Neural crest cell (in vitro differentiated cells): ENCODE measurements at regions not wholly inside any gene's neighbourhood (a gene's known extent, or its start where the extent isn't known, plus 50 kb on each side); places are given as distances from the start of the nearest gene placed in this dataset.

Experiments
- DNase-seq: peaks from one replicate; pipeline ENCODE4 v3.0.0; 2021; ENCODE audit warnings: low read depth, mixed read lengths, low spot score
- H3K27ac Mint-ChIP-seq: one replicate; pipeline ENCODE4 v1.8.0; 2021; ENCODE audit warnings: mild to moderate bottlenecking, mixed read lengths; ENCODE audit not compliant: unreplicated experiment
- H3K27me3 Mint-ChIP-seq: 2 replicates; pipeline ENCODE4 v1.8.0; 2021; ENCODE audit warnings: low read depth, mild to moderate bottlenecking, mixed read lengths
- H3K36me3 Mint-ChIP-seq: 2 replicates; pipeline ENCODE4 v1.8.0; 2021; ENCODE audit warnings: low read depth, mild to moderate bottlenecking, mixed read lengths
- H3K4me1 Mint-ChIP-seq: 2 replicates; pipeline ENCODE4 v1.8.0; 2021; ENCODE audit warnings: mixed read lengths
- H3K4me3 Mint-ChIP-seq: one replicate; pipeline ENCODE4 v1.8.0; 2021; ENCODE audit warnings: mild to moderate bottlenecking, mixed read lengths
- H3K9me3 Mint-ChIP-seq: 2 replicates; pipeline ENCODE4 v1.8.0; 2021; ENCODE audit warnings: mixed read lengths
- TF ChIP-seq, protein P1 (sequence below): fragments of 200-600 bp; sonication (generic); conservative IDR thresholded peaks from 2 replicates; pipeline ENCODE4 v1.5.0; 2021; ENCODE audit warnings: antibody characterized with exemption, mild to moderate bottlenecking

DNA sequence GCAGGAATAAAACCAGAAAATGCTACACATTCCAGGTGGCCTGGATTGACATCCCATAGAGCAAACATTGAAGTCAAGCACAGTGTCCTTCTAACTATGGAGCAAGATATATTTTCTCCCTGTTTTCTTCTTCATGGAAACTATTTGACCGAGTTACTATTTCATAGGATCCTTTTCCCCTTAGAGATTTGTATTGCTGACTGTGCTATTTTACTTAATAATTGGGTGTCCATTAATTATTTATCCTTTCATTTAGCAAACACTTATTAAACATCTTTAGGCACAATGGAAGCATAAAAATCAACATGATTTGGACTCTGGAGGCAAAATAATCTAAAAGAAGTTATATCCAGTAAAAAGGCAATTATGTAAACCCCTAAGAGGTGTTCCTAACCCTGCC is 782.8 kb upstream of the ACVR2A start:
- TF ChIP-seq, protein P1, sequence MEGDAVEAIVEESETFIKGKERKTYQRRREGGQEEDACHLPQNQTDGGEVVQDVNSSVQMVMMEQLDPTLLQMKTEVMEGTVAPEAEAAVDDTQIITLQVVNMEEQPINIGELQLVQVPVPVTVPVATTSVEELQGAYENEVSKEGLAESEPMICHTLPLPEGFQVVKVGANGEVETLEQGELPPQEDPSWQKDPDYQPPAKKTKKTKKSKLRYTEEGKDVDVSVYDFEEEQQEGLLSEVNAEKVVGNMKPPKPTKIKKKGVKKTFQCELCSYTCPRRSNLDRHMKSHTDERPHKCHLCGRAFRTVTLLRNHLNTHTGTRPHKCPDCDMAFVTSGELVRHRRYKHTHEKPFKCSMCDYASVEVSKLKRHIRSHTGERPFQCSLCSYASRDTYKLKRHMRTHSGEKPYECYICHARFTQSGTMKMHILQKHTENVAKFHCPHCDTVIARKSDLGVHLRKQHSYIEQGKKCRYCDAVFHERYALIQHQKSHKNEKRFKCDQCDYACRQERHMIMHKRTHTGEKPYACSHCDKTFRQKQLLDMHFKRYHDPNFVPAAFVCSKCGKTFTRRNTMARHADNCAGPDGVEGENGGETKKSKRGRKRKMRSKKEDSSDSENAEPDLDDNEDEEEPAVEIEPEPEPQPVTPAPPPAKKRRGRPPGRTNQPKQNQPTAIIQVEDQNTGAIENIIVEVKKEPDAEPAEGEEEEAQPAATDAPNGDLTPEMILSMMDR, result no peak
- peaks cover 8% of the 10 kb centered on the region for H3K4me1 Mint-ChIP-seq
- H3K4me3 Mint-ChIP-seq, result no peak overlapping the region
- no peak for DNase-seq
- no peaks in the 10 kb centered on the region for H3K36me3 Mint-ChIP-seq
- H3K27me3 Mint-ChIP-seq, result no peaks in the 10 kb centered on the region
- H3K27ac Mint-ChIP-seq, result no peak overlapping the region
- H3K9me3 Mint-ChIP-seq, result peaks cover 8% of the 10 kb centered on the region

DNA sequence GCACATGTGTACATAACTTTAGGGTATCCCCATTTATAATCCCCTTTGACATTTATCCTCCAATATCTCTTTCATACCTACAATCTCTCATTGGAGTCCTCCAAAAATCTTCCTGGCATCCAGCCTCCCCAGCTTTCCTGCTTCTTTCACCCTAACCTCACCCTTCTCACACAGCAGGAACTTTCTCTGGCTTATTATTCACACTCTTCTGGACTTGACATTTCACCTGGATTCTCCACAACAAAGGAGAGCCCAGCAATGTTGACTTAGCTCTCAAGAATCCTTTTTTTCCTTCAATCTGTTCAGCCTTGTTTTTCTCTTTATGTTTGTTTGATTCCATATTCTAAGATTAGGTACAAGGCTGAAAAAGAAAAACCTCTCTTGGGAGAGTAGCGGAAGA is 783.6 kb upstream of the ACVR2A start:
- no peak for DNase-seq
- H3K9me3 Mint-ChIP-seq, result peaks cover 8% of the 10 kb centered on the region
- H3K36me3 Mint-ChIP-seq, result no peaks in the 10 kb centered on the region
- no peaks in the 10 kb centered on the region for H3K27me3 Mint-ChIP-seq
- TF ChIP-seq, protein P1, result no peak
- H3K4me1 Mint-ChIP-seq, result peaks cover 8% of the 10 kb centered on the region
- H3K4me3 Mint-ChIP-seq, result no peak overlapping the region
- no peak overlapping the region for H3K27ac Mint-ChIP-seq

DNA sequence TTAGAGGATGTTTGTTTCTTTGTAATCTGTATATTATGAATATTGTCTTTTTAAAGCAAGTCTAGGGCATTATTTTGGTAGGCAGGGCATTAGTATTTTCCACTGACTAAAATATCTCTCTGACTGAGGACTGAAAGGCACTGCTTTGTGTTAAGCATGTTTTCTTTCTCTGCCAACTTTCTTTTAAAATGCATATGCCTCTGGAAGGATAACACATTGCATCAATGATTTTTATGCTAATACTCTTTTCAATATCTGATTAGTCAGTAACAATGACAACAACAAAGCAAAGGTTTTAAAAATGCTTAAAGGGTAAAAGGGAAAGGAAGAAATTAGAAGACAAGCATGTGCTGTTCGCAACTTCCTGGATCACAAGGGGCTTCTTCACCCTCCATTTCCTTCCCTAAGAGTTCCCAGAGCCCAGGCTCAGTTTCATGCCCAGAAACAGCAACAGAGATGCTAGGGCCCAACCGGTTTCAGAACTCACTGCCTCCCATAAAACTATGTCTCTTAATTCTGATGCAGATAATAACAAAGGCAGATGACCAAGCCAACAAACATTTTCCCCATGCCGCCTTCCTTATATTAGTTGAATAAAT is 786.8 kb upstream of the ACVR2A start:
- no peaks in the 10 kb centered on the region for H3K27me3 Mint-ChIP-seq
- peaks cover 3% of the 10 kb centered on the region for H3K36me3 Mint-ChIP-seq
- H3K9me3 Mint-ChIP-seq, result peaks cover 3% of the 10 kb centered on the region
- DNase-seq, result no peak
- H3K27ac Mint-ChIP-seq, result no peak overlapping the region
- H3K4me1 Mint-ChIP-seq, result peaks cover 8% of the 10 kb centered on the region
- no peak overlapping the region for H3K4me3 Mint-ChIP-seq
- TF ChIP-seq, protein P1, result no peak

DNA sequence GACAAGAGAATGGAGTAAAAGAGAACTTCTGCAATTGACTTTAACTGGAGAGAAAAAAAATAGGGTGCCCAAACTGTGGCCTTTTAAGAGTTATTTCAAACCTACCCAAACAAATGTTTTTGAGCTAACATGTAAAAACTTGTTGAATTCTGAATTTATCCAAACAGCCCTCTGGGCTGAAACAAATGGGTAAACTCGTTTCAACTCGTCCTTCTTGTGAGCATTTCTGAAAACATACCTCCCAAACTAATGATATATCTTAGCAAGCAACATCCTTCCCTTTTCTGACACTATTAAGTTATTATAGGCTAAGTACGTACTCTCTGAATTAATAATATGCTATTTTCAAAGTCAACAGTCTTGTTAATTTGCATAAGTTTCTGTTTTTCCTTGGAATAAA is 793.0 kb upstream of the ACVR2A start:
- Mint-ChIP-seq H3K36me3 (peaks cover 3% of the 10 kb centered on the region), H3K27ac (no peak overlapping the region), H3K4me3 (no peak overlapping the region), H3K9me3 (peaks cover 3% of the 10 kb centered on the region), H3K4me1 (peaks cover 4% of the 10 kb centered on the region), H3K27me3 (no peaks in the 10 kb centered on the region)
- TF ChIP-seq, protein P1, result no peak
- DNase-seq, result no peak

DNA sequence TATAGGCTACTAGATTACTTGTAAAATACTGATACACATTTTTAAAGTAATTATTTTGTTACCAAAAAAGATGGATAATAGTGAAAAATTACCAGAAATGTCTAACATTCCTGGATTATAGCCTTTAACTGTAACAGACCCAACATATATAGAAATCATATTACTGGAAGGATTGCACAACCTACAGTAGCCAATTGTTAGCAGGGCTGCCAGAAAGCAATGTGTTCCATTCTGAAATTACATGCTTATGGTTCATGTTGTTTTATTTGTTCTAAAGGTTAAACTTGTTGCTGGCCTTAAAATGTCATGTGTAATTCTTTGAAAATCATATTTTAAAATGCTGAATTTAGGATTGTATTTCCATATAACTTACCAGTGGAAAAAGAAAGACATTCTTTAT is 793.6 kb upstream of the ACVR2A start:
- H3K36me3 Mint-ChIP-seq, result peaks cover 3% of the 10 kb centered on the region
- TF ChIP-seq, protein P1, result no peak
- H3K27ac Mint-ChIP-seq, result no peak overlapping the region
- no peaks in the 10 kb centered on the region for H3K27me3 Mint-ChIP-seq
- peaks cover 4% of the 10 kb centered on the region for H3K4me1 Mint-ChIP-seq
- DNase-seq, result no peak
- H3K4me3 Mint-ChIP-seq, result no peak overlapping the region
- peaks cover 3% of the 10 kb centered on the region for H3K9me3 Mint-ChIP-seq
